Muscle layer of duodenum (tissue), 2 donors: ENCODE measurements at regions not wholly inside any gene's neighbourhood (a gene's known extent, or its start where the extent isn't known, plus 50 kb on each side); places are given as distances from the start of the nearest gene placed in this dataset.

Experiments
- H3K27ac ChIP-seq: one replicate; pipeline ENCODE4 v1.7.0; 2013; ENCODE audit warnings: mild to moderate bottlenecking, low read length
- H3K27me3 ChIP-seq: one replicate; pipeline ENCODE4 v1.7.0; 2013; ENCODE audit warnings: low read depth, mild to moderate bottlenecking, control low read depth, low read length
- H3K36me3 ChIP-seq, 2 donors: one replicate each; pipeline ENCODE4 v1.7.0; 2013; ENCODE audit warnings: low read length in 2 of 2, control low read depth in 1 of 2, mild to moderate bottlenecking in 1 of 2; ENCODE audit not compliant: insufficient read depth in 2 of 2, control insufficient read depth in 1 of 2
- H3K4me1 ChIP-seq, 2 donors: one replicate each; pipeline ENCODE4 v1.7.0; 2013; ENCODE audit warnings: low read length in 2 of 2, mild to moderate bottlenecking in 2 of 2, control low read depth in 1 of 2, moderate library complexity in 1 of 2; ENCODE audit not compliant: insufficient read depth in 2 of 2, control insufficient read depth in 1 of 2
- H3K4me3 ChIP-seq, 2 donors: one replicate each; pipeline ENCODE4 v1.7.0; 2013; ENCODE audit warnings: low read length in 2 of 2, low read depth in 1 of 2, mild to moderate bottlenecking in 1 of 2
- H3K9me3 ChIP-seq, 2 donors: one replicate each; pipeline ENCODE4 v1.7.0; 2013; ENCODE audit warnings: low read length in 2 of 2, control low read depth in 1 of 2, mild to moderate bottlenecking in 1 of 2; ENCODE audit not compliant: control insufficient read depth in 1 of 2
- donor health status: healthy.

DNA sequence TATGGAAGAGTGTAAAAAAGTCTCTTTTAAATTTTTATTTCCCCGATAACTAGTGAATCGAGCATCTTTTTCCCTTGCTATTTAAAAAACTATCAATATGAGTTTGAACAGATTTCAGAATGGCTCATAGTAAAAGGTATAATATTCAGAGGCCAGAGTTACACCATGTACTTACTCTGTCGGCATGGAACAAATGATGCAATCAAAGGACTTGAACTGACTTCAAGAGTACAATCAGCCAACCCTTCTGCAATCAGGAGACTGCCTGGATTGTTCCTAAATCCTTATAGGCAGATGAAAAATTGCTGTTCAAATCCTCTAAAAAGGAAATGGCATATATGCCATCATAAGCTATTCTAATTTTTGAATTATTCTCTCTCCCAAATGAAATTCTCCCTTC, 273.3 kb downstream of the SH2D1A start:
- H3K27ac ChIP-seq = no peak overlapping the region
- no peak overlapping the region for H3K4me3 ChIP-seq
- H3K9me3 ChIP-seq = no peaks in the 10 kb centered on the region
- H3K4me1 ChIP-seq = no peaks in the 10 kb centered on the region
- no peaks in the 10 kb centered on the region for H3K27me3 ChIP-seq
- H3K36me3 ChIP-seq = no peaks in the 10 kb centered on the region

DNA sequence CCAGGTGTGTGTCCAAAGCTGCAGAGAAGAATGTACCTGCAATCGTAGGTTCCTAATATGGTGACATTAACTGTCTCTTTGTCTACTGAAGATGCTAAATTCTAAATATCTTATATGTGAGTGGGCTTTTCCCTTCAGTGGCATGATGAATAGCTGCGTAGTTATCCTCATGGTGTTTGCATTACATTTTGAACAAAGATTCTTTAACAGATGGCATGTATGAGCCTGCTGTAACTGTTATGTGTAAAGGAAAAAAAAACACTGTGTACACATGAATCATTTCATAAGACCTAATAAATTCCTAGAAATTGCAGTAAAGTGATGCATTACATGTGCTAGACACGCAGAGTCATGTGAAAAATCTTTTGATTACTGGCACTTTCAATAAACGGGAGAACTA, 288.0 kb downstream of the SH2D1A start:
- Histone ChIP-seq H3K4me3 (no peak overlapping the region), H3K36me3 (no peaks in the 10 kb centered on the region), H3K27me3 (no peaks in the 10 kb centered on the region), H3K9me3 (no peaks in the 10 kb centered on the region), H3K27ac (no peak overlapping the region), H3K4me1 (no peaks in the 10 kb centered on the region)

- no peaks in the 10 kb centered on the region for H3K4me1 ChIP-seq
- H3K36me3 ChIP-seq = no peaks in the 10 kb centered on the region
- H3K9me3 ChIP-seq = no peaks in the 10 kb centered on the region
- no peak overlapping the region for H3K4me3 ChIP-seq
- H3K27ac ChIP-seq = no peak overlapping the region
- H3K27me3 ChIP-seq = no peaks in the 10 kb centered on the region
Measured at GRCh38 chrX:124641737-124642491, 295.6 kb downstream of the SH2D1A start.

DNA sequence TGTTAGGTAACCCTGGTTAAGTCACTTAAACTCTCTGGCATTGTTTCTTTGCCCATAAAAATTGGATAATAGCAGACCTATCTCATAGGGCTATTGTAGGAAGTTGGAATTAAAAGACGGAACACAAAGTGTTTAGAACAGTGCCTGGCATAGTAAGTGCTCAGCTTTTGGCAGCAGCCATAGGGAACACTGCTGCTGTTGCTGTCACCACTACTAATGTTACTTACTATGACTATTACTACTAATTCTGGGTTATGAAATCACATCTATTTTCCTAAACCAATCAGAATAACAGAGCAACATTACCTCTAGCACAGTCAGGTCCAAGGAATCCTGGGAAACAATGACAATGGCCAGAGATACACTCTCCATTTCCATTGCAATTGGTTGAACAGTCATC, 300.0 kb downstream of the SH2D1A start:
- Histone ChIP-seq H3K27ac (no peak overlapping the region), H3K9me3 (no peaks in the 10 kb centered on the region), H3K4me3 (no peak overlapping the region), H3K27me3 (no peaks in the 10 kb centered on the region), H3K4me1 (no peaks in the 10 kb centered on the region), H3K36me3 (no peaks in the 10 kb centered on the region)

- Histone ChIP-seq H3K27ac (no peak overlapping the region), H3K4me3 (no peak overlapping the region), H3K9me3 (no peaks in the 10 kb centered on the region), H3K4me1 (no peaks in the 10 kb centered on the region), H3K36me3 (no peaks in the 10 kb centered on the region), H3K27me3 (no peaks in the 10 kb centered on the region)
Measured at GRCh38 chrX:124651031-124651430, 304.7 kb downstream of the SH2D1A start.

DNA sequence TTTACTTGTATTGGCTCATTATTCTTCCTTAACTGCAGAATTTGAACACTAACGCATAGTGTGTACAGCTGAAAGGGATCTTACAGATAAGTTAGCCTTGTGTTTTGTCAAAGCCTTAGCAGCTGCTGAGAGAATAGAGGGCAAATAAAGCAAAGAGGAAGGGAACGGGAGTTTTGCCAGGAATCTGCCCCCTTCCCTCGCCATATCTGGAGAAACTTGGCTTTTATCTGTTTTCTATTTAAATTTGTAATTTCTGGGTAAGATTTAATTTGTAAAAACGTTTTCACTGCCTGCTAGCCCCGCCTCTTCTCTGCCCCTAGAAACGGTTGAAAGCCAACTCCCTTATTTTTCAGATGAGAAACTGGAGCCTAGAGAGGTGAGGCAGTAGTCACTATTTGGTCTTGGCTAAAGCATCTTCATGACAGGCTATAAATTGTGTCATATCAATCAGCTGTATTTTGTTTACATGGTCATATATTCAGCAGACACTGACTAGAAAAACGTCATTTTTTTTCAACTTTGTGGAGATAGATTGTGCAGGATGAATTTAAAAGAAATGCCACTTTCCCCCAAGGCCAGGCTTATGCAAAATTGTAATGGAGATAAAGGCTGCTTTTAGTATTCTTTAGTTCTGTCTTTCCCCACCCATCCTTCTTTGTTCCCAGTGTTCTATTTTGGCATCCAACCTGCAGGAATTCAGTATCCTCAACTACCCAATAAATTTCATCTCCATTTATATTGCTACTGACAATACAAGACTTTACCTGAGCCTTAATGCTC, 319.4 kb downstream of the SH2D1A start:
- Histone ChIP-seq H3K27ac (no peak overlapping the region), H3K27me3 (no peaks in the 10 kb centered on the region), H3K4me3 (no peak overlapping the region), H3K9me3 (no peaks in the 10 kb centered on the region), H3K36me3 (no peaks in the 10 kb centered on the region), H3K4me1 (no peaks in the 10 kb centered on the region)

DNA sequence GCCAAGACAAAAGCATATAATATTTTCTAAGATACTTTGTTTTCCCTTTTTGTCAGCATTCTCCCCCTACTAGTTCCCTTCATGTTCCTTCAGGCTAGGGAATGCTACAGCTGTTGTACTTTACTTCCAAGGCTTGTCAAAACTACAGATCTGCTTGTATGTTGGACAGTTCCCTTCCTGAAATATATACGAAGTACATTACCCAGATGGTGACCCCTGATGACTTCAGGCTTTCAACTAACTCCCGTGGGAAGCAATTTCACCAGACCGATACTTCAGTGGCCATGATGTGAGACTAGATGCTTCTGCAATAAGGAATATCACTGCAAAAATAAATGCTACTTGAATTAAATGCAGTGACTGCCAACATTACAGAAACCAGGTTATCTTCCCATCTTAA, 332.8 kb downstream of the SH2D1A start:
- Histone ChIP-seq H3K4me1 (no peaks in the 10 kb centered on the region), H3K27ac (no peak overlapping the region), H3K36me3 (no peaks in the 10 kb centered on the region), H3K9me3 (no peaks in the 10 kb centered on the region), H3K4me3 (no peak overlapping the region), H3K27me3 (no peaks in the 10 kb centered on the region)

DNA sequence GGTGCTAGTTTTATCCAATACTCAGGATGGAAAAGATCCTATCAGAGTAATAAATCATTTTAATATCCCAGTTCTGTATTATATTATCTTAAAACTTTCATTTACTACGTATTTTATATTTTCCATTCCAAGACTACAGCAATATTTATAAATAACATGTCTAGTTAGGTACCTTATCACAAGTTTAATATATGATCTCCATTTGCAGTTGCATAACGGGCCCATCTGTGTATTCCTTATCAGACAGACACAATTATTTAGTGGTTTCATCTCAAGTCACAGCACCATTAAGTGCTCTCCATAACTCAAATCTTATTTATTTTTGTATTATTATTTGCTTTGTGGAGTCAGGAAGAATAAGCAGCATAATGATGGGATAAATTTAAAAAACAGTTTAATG, 333.9 kb downstream of the SH2D1A start:
- no peaks in the 10 kb centered on the region for H3K4me1 ChIP-seq
- no peak overlapping the region for H3K4me3 ChIP-seq
- H3K36me3 ChIP-seq = no peaks in the 10 kb centered on the region
- no peak overlapping the region for H3K27ac ChIP-seq
- no peaks in the 10 kb centered on the region for H3K9me3 ChIP-seq
- no peaks in the 10 kb centered on the region for H3K27me3 ChIP-seq

- Histone ChIP-seq H3K36me3 (no peaks in the 10 kb centered on the region), H3K27me3 (no peaks in the 10 kb centered on the region), H3K27ac (no peak overlapping the region), H3K4me3 (no peak overlapping the region), H3K9me3 (peaks cover 0 to 3% of the 10 kb centered on the region in 2 donors), H3K4me1 (no peaks in the 10 kb centered on the region)
Measured at GRCh38 chrX:124690495-124690894, 344.1 kb downstream of the SH2D1A start.

DNA sequence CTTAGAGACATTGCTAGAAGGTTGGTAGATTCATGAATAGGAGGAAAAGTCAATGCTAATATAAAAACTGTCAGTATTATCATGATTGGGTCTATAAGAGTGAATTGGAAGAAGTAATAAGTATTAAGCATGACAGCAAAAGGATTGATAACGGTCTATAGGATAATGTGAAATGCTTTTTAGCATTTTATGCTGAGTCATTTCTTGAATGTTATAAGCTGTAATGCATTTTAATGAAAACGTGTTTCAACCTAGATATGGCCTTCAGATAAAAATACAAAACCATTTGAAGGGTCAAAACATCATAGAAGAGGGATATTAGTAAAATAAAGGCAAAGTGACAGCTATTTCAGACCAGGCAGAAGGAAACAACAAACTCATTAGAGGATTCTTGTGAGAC, 353.5 kb downstream of the SH2D1A start:
- no peaks in the 10 kb centered on the region for H3K36me3 ChIP-seq
- no peaks in the 10 kb centered on the region for H3K27me3 ChIP-seq
- H3K4me3 ChIP-seq = no peak overlapping the region
- H3K27ac ChIP-seq = no peak overlapping the region
- no peaks in the 10 kb centered on the region for H3K4me1 ChIP-seq
- H3K9me3 ChIP-seq = no peaks in the 10 kb centered on the region

GRCh38 chrX:124717537-124717936, 371.2 kb downstream of the SH2D1A start:
- H3K9me3 ChIP-seq = no peaks in the 10 kb centered on the region
- no peaks in the 10 kb centered on the region for H3K36me3 ChIP-seq
- H3K4me1 ChIP-seq = no peaks in the 10 kb centered on the region
- H3K27me3 ChIP-seq = no peaks in the 10 kb centered on the region
- no peak overlapping the region for H3K27ac ChIP-seq
- H3K4me3 ChIP-seq = no peak overlapping the region
